Spleen (tissue), 7 donors: ENCODE measurements at regions not wholly inside any gene's neighbourhood (a gene's known extent, or its start where the extent isn't known, plus 50 kb on each side); places are given as distances from the start of the nearest gene placed in this dataset.

Experiments
- CTCF ChIP-seq, 11 experiments: fragments of 200-600 bp in 7 of 11; fragments of 450-650 bp in 4 of 11; sonication (generic) in 4 of 11; IDR thresholded peaks in 8 of 11; conservative IDR thresholded peaks in 3 of 11; 1 replicate in 7 of 11; 2 replicates in 4 of 11; pipeline versions ENCODE4 v1.4.0 to v1.8.0; 2016 to 2021; ENCODE audit warnings: antibody characterized with exemption in 11 of 11, inconsistent platforms in 4 of 11, mild to moderate bottlenecking in 1 of 11
- POLR2A ChIP-seq, 3 donors: fragments of 450-650 bp; IDR thresholded peaks; one replicate each; pipeline ENCODE4 v1.5.1; 2017; ENCODE audit warnings: antibody characterized with exemption in 3 of 3, mild to moderate bottlenecking in 1 of 3
- donor health status: DM: no; HTN: no; CAD: no; lungs with moderate emphysema.
- donor health status: DM: no; HTN: no; CAD: no.
- donor health status: DM: no; HTN: no; CAD: no.

GRCh38 chr5:136729901-136730355, 364.6 kb upstream of the TRPC7 start:
- no peak for TF ChIP-seq CTCF (IDR thresholded peaks at IDR 0.05 in 8 of 11, conservative IDR thresholded peaks at IDR 0.05 in 3 of 11)
- no peak for TF ChIP-seq POLR2A (IDR thresholded peaks at IDR 0.05)
